ENCODE measurements at regions not wholly inside any gene's neighbourhood (a gene's known extent, or its start where the extent isn't known, plus 50 kb on each side); places are given as distances from the start of the nearest gene placed in this dataset.
"Not testable (repeated sequence)": the region's sequence is repeated elsewhere in the genome, so short reads cannot be mapped to it uniquely, and the experiment has no call there.

DNA sequence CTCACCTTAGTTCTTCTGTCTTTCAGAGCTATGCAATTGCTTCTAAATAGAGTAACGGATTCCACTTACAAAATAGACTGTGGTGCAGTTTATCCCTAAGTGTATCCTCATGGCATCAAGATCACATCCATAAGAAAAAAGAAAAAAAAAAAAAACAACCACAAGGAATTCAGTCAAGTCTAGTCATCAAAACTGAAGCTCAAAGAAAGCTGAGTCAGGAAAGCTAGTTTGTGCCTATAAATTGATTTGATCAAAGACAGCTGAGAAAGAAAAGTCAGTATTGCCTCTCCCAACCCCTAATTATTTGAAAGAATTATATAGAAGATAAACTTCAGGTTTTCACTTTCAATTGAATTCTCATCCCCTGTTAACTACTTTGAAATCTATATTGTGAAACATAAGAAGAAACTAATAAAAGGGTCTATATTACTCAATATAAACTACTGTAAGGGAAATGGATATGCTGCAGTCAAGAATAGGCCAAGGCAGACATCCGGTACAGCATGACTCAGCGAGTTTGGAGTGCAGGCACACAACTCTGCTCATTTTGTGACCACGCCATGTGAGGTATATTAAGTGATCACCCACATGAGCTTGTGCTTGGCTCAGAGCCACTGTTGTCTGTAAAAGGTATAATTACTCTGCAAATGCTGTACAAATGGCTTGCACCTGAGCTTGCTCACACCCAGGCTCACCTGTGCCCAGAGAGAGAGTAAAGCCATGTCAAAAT is 568.1 kb upstream of the CRIM1 start:
- DNase-seq, result no peak

DNA sequence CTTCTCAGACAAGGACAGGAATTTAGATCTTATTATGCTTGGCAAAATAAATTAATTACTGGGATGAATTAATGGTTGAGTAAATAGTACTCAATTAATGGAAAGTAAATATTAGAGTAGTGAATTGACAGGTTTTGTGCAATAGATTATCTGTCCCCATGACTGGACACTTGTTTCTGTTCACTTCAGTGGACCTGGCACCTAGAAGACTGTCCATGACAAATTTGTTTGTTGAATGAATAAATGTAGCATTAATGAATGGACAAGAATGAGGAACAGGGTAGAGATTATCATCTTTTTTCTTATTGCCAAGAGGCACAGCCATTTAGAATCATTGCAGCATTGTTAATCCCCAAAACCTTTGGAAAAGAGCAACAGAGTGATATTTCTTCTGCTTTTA is 570.0 kb upstream of the CRIM1 start:
- no peak for DNase-seq

GRCh38 chr2:35784777-35785176 is 570.8 kb upstream of the CRIM1 start:
- no peak for DNase-seq

DNA sequence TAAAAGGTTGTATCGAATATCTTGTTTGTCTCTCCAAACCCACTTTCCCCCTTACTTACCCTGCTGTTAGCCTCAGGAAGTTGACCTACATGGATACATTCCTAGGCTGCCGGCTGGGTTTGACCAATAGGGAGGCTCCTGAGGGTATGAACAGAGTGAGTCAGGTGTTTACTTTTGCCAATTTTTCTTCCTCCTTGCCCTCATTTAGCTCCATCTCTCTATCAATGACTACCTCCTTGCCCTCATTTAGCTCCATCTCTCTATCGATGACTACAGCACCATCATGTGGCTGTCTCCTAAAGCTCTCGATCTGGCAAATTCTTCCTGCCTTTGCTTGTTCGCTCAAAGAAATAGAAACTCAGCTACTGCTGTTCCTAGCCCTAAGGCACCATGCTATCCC is 571.9 kb upstream of the CRIM1 start:
- DNase-seq, result no peak

DNA sequence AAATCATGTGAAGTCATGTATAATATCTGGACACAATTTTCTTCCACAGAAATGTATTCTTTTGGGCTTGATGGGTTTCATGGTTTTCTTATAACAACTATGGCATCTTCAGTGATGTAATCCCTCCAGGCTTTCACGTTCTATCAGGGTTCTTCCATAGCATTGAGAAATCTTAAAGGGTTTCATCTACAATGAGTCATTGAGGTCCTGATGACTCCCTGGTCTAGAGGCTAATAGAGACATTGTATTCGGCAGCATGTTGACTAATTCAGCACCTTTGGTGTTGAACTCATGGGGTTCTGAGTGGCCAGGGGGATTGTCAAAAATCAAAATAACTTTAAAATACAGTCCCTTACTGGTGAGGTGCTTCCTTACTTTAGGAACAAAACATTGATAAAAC is 614.0 kb upstream of the CRIM1 start:
- DNase-seq, result no peak

GRCh38 chr2:35731674-35732073 is 623.9 kb upstream of the CRIM1 start:
- no peak for DNase-seq

GRCh38 chr2:35714883-35715282 is 640.7 kb upstream of the CRIM1 start:
- DNase-seq, result no peak

GRCh38 chr2:35708411-35708923 is 647.1 kb upstream of the CRIM1 start:
- DNase-seq, result peak; percentile 2

DNA sequence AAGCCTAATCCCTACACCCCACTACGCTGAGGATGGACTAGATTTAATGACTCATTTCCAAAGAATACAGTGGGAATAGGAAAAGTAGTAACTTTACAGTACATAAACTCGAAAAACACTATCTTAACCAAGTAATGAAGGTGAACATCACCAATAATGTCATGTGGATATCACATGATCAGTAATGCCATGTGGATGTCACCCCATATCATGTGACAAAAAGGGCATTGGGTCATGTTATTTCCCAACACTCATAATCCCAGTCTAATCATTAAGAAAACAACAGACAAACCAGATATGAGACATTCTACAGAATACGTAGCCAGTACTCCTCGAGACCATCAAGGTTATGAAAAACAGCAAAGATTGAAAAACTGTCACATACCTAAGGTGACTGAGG is 667.3 kb upstream of the CRIM1 start:
- no peak for DNase-seq

DNA sequence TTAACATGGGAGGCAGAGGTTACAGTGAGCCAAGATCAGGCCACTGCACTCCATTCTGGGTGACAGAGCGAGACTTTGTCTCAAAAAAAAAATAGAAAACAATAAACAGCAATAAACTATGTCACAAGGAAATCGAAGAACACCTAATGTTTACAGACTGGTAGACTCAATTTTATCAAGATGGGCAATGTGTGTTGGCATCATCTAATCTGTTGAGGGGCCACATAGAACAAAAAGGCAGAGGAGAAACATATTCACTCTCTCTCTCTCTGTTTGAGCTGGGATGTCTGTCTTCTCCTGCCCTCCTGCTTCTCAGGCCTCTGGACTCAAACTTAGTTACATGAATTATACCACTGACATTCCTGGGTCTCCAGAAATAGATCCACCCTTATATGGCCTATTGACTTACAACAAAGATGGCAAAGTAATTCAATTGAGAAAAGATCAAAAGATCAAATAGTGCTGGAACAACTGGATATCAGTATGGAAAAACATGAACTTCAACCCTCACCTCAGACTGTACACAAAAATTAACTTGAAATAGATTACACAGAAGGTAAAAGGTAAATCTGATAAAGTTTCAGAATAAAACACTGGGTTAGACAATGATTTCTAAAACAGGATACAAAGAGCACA is 703.8 kb upstream of the CRIM1 start:
- no peak for DNase-seq

- DNase-seq, result no peak
Measured at GRCh38 chr2:35614640-35615039, 740.9 kb upstream of the CRIM1 start.

- DNase-seq, result no peak
Measured at GRCh38 chr2:35606394-35606793, 749.2 kb upstream of the CRIM1 start.

- no peak for DNase-seq
Measured at GRCh38 chr2:35598310-35598709, 757.3 kb upstream of the CRIM1 start.

GRCh38 chr2:35591886-35592285 is 763.7 kb upstream of the CRIM1 start:
- no peak for DNase-seq

DNA sequence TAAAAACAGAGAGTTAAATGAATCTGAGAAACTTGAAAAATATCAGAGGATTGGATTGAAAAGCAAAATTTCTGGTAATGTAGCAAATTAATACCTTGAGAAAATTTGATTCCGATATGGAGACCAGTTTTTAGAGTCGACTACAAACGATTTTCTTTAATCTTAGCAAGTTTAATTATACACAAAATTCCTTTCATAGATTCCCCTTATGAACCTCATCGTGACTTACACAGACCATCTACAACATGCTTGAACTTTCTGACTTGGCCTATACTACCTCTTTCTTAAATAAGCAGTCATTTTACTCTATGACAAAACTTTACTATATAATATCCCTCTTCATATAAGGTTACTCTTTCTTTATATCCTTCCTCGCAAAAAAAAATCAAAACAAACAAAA is 769.6 kb upstream of the CRIM1 start:
- peak; percentile 33 for DNase-seq

GRCh38 chr2:35582637-35583036 is 772.9 kb upstream of the CRIM1 start:
- DNase-seq, result no peak

- no peak for DNase-seq
Measured at GRCh38 chr2:35580956-35581355, 774.6 kb upstream of the CRIM1 start.

DNA sequence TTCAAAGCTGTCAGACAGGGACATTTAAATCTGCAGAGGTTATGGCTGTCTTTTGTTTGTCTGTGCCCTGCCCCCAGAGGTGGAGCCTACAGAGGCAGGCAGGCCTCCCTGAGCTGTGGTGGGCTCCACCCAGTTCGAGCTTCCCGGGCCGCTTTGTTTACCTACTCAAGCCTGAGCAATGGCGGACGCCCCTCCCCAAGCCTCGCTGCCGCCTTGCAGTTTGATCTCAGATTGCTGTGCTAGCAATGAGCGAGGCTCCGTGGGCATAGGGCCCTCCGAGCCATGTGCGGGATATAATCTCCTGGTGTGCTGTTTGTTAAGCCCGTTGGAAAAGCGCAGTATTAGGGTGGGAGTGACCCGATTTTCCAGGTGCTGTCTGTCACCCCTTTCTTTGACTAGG is 787.0 kb upstream of the CRIM1 start:
- not testable (repeated sequence) for DNase-seq

DNA sequence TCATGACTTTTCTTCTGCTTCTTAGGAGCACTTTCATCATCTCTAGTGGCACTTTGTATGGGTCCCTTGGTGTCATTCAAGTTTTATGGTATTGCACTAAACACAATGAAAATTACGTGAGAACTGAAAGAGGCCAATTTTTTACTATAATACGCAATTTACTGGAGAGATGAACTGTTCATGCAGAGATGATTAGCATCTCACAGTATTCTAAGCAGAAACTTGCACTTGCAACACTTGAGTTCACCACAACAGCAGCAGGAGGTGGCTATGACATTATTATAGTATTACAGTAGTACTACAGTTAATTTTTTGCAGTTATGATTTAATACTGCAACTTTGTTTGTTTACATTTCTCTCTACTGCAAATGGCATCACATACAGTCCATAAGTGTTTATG is 793.1 kb upstream of the CRIM1 start:
- DNase-seq, result no peak

- no peak for DNase-seq
Measured at GRCh38 chr2:35548171-35548570, 807.4 kb upstream of the CRIM1 start.

- DNase-seq, result no peak
Measured at GRCh38 chr2:35545301-35545700, 810.3 kb upstream of the CRIM1 start.

GRCh38 chr2:35538796-35539195 is 816.8 kb upstream of the CRIM1 start:
- DNase-seq, result no peak

- no peak for DNase-seq
Measured at GRCh38 chr2:35530615-35531135, 824.9 kb upstream of the CRIM1 start.

DNA sequence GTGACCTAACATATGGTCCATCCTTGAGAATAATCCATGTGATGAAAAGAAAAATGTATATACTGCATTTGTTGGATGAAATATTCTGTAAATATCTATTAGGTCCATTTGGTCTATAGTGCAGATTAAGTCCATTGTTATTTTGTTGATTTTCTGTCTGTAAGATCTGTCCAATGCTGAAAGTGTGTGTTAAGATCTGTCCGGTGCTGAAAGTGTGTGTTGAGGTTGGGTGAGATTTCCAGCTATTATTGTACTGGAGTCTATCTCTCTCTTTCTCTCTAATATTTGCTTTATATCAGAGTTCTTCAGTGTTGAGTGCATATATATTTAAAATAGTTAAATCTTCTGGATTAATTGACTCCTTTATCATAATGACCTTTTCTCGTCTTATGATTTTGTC is 828.8 kb upstream of the CRIM1 start:
- no peak for DNase-seq

- no peak for DNase-seq
Measured at GRCh38 chr2:35522450-35522849, 833.1 kb upstream of the CRIM1 start.
